ENCODE measurements at regions not wholly inside any gene's neighbourhood (a gene's known extent, or its start where the extent isn't known, plus 50 kb on each side); places are given as distances from the start of the nearest gene placed in this dataset.

- Histone ChIP-seq H3K4me3 (ENCODE audit: low read depth, low read length) (no peak overlapping the region), H3K27me3 (ENCODE audit: control insufficient read depth, insufficient read depth, low read length) (no peaks in the 10 kb centered on the region), H3K4me1 (ENCODE audit: control insufficient read depth, insufficient read depth, low read length) (no peaks in the 10 kb centered on the region), H3K36me3 (ENCODE audit: control insufficient read depth, insufficient read depth, low read length) (no peaks in the 10 kb centered on the region), H3K27ac (ENCODE audit: low read depth, low read length) (no peak overlapping the region), H3K9me3 (ENCODE audit: control insufficient read depth, insufficient read depth, low read length) (no peaks in the 10 kb centered on the region)
- no peak for DNase-seq (ENCODE audit: low read depth in 4 of 6, low spot score in 6 of 6)
- 100% methylated on average over 1 of the region's 4 CpGs for WGBS (ENCODE audit: insufficient coverage)
Measured at GRCh38 chr2:65922030-65922429, 489.6 kb upstream of the SPRED2 start.

- no peak for DNase-seq (ENCODE audit: low read depth in 4 of 6, low spot score in 6 of 6)
- Histone ChIP-seq H3K36me3 (ENCODE audit: control insufficient read depth, insufficient read depth, low read length) (no peaks in the 10 kb centered on the region), H3K27me3 (ENCODE audit: control insufficient read depth, insufficient read depth, low read length) (no peaks in the 10 kb centered on the region), H3K9me3 (ENCODE audit: control insufficient read depth, insufficient read depth, low read length) (no peaks in the 10 kb centered on the region), H3K4me1 (ENCODE audit: control insufficient read depth, insufficient read depth, low read length) (no peaks in the 10 kb centered on the region), H3K4me3 (ENCODE audit: low read depth, low read length) (no peak overlapping the region), H3K27ac (ENCODE audit: low read depth, low read length) (no peak overlapping the region)
Measured at GRCh38 chr2:65921116-65921515, 488.7 kb upstream of the SPRED2 start.

GRCh38 chr2:65920659-65921058 is 488.3 kb upstream of the SPRED2 start:
- H3K4me1 ChIP-seq (ENCODE audit: control insufficient read depth, insufficient read depth, low read length): no peaks in the 10 kb centered on the region
- 96% methylated on average over 6 of the region's 6 CpGs for WGBS (ENCODE audit: insufficient coverage)
- H3K4me3 ChIP-seq (ENCODE audit: low read depth, low read length): no peak overlapping the region
- H3K27ac ChIP-seq (ENCODE audit: low read depth, low read length): no peak overlapping the region
- DNase-seq (ENCODE audit: low read depth in 4 of 6, low spot score in 6 of 6): no peak
- no peaks in the 10 kb centered on the region for H3K36me3 ChIP-seq (ENCODE audit: control insufficient read depth, insufficient read depth, low read length)
- H3K9me3 ChIP-seq (ENCODE audit: control insufficient read depth, insufficient read depth, low read length): no peaks in the 10 kb centered on the region
- no peaks in the 10 kb centered on the region for H3K27me3 ChIP-seq (ENCODE audit: control insufficient read depth, insufficient read depth, low read length)

GRCh38 chr2:65919550-65920188 is 487.3 kb upstream of the SPRED2 start:
- H3K4me3 ChIP-seq (ENCODE audit: low read depth, low read length): no peak overlapping the region
- DNase-seq (ENCODE audit: low read depth in 4 of 6, low spot score in 6 of 6): no peak
- H3K27ac ChIP-seq (ENCODE audit: low read depth, low read length): no peak overlapping the region
- WGBS (ENCODE audit: insufficient coverage): 74% methylated on average over 2 of the region's 7 CpGs
- no peaks in the 10 kb centered on the region for H3K9me3 ChIP-seq (ENCODE audit: control insufficient read depth, insufficient read depth, low read length)
- H3K27me3 ChIP-seq (ENCODE audit: control insufficient read depth, insufficient read depth, low read length): no peaks in the 10 kb centered on the region
- no peaks in the 10 kb centered on the region for H3K4me1 ChIP-seq (ENCODE audit: control insufficient read depth, insufficient read depth, low read length)
- H3K36me3 ChIP-seq (ENCODE audit: control insufficient read depth, insufficient read depth, low read length): no peaks in the 10 kb centered on the region

GRCh38 chr2:65918760-65919187 is 486.4 kb upstream of the SPRED2 start:
- H3K27ac ChIP-seq (ENCODE audit: low read depth, low read length): no peak overlapping the region
- no peak overlapping the region for H3K4me3 ChIP-seq (ENCODE audit: low read depth, low read length)
- no peaks in the 10 kb centered on the region for H3K9me3 ChIP-seq (ENCODE audit: control insufficient read depth, insufficient read depth, low read length)
- whole genome bisulfite sequencing (ENCODE audit: insufficient coverage): no CpG with 5 or more reads among the region's 3 CpGs
- H3K27me3 ChIP-seq (ENCODE audit: control insufficient read depth, insufficient read depth, low read length): no peaks in the 10 kb centered on the region
- no peaks in the 10 kb centered on the region for H3K36me3 ChIP-seq (ENCODE audit: control insufficient read depth, insufficient read depth, low read length)
- peaks cover 6% of the 10 kb centered on the region for H3K4me1 ChIP-seq (ENCODE audit: control insufficient read depth, insufficient read depth, low read length)
- no peak for DNase-seq (ENCODE audit: low read depth in 4 of 6, low spot score in 6 of 6)

- Histone ChIP-seq H3K4me3 (ENCODE audit: low read depth, low read length) (no peak overlapping the region), H3K36me3 (ENCODE audit: control insufficient read depth, insufficient read depth, low read length) (no peaks in the 10 kb centered on the region), H3K9me3 (ENCODE audit: control insufficient read depth, insufficient read depth, low read length) (no peaks in the 10 kb centered on the region), H3K27me3 (ENCODE audit: control insufficient read depth, insufficient read depth, low read length) (no peaks in the 10 kb centered on the region), H3K4me1 (ENCODE audit: control insufficient read depth, insufficient read depth, low read length) (peaks cover 6% of the 10 kb centered on the region), H3K27ac (ENCODE audit: low read depth, low read length) (no peak overlapping the region)
- WGBS (ENCODE audit: insufficient coverage): 73% methylated on average over 2 of the region's 2 CpGs
- no peak for DNase-seq (ENCODE audit: low read depth in 4 of 6, low spot score in 6 of 6)
Measured at GRCh38 chr2:65917986-65918385, 485.6 kb upstream of the SPRED2 start.

- peaks cover 6% of the 10 kb centered on the region for H3K4me1 ChIP-seq (ENCODE audit: control insufficient read depth, insufficient read depth, low read length)
- no peaks in the 10 kb centered on the region for H3K27me3 ChIP-seq (ENCODE audit: control insufficient read depth, insufficient read depth, low read length)
- no peaks in the 10 kb centered on the region for H3K9me3 ChIP-seq (ENCODE audit: control insufficient read depth, insufficient read depth, low read length)
- no peaks in the 10 kb centered on the region for H3K36me3 ChIP-seq (ENCODE audit: control insufficient read depth, insufficient read depth, low read length)
- DNase-seq (ENCODE audit: low read depth in 4 of 6, low spot score in 6 of 6): no peak
- no peak overlapping the region for H3K27ac ChIP-seq (ENCODE audit: low read depth, low read length)
- H3K4me3 ChIP-seq (ENCODE audit: low read depth, low read length): no peak overlapping the region
- 88% methylated on average over 1 of the region's 2 CpGs for WGBS (ENCODE audit: insufficient coverage)
Measured at GRCh38 chr2:65916785-65917295, 484.4 kb upstream of the SPRED2 start.

DNA sequence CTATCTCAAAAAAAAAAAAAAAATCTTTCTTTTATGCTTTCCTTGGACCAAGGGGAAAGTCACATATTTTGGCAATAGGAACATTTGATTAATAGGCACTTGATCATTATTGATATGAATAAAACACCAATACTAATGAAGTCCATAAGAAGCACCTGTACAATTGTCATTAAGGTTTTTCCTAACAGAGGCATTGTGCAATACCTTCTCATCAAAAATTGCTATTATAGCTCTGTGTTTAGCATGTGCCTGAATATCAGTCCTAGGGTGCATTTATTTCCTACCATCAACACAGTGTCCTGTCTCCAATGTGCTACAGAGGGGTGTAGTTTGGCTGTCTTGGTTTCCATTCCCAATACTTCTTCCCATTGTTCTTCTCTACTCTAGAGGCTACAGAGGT is 483.8 kb upstream of the SPRED2 start:
- no peaks in the 10 kb centered on the region for H3K27me3 ChIP-seq (ENCODE audit: control insufficient read depth, insufficient read depth, low read length)
- no peak for DNase-seq (ENCODE audit: low read depth in 4 of 6, low spot score in 6 of 6)
- no peaks in the 10 kb centered on the region for H3K9me3 ChIP-seq (ENCODE audit: control insufficient read depth, insufficient read depth, low read length)
- no peak overlapping the region for H3K4me3 ChIP-seq (ENCODE audit: low read depth, low read length)
- no peaks in the 10 kb centered on the region for H3K36me3 ChIP-seq (ENCODE audit: control insufficient read depth, insufficient read depth, low read length)
- H3K4me1 ChIP-seq (ENCODE audit: control insufficient read depth, insufficient read depth, low read length): peaks cover 6% of the 10 kb centered on the region
- H3K27ac ChIP-seq (ENCODE audit: low read depth, low read length): no peak overlapping the region

GRCh38 chr2:65915273-65915672 is 482.9 kb upstream of the SPRED2 start:
- Histone ChIP-seq H3K9me3 (ENCODE audit: control insufficient read depth, insufficient read depth, low read length) (no peaks in the 10 kb centered on the region), H3K27me3 (ENCODE audit: control insufficient read depth, insufficient read depth, low read length) (no peaks in the 10 kb centered on the region), H3K4me1 (ENCODE audit: control insufficient read depth, insufficient read depth, low read length) (peaks cover 6% of the 10 kb centered on the region), H3K36me3 (ENCODE audit: control insufficient read depth, insufficient read depth, low read length) (no peaks in the 10 kb centered on the region), H3K27ac (ENCODE audit: low read depth, low read length) (no peak overlapping the region), H3K4me3 (ENCODE audit: low read depth, low read length) (no peak overlapping the region)
- WGBS (ENCODE audit: insufficient coverage): 29% methylated on average over 1 of the region's 3 CpGs
- no peak for DNase-seq (ENCODE audit: low read depth in 4 of 6, low spot score in 6 of 6)

GRCh38 chr2:65914244-65914786 is 481.9 kb upstream of the SPRED2 start:
- no peaks in the 10 kb centered on the region for H3K9me3 ChIP-seq (ENCODE audit: control insufficient read depth, insufficient read depth, low read length)
- DNase-seq (ENCODE audit: low read depth in 4 of 6, low spot score in 6 of 6): no peak
- 63% methylated on average over 1 of the region's 7 CpGs for WGBS (ENCODE audit: insufficient coverage)
- H3K27ac ChIP-seq (ENCODE audit: low read depth, low read length): no peak overlapping the region
- H3K27me3 ChIP-seq (ENCODE audit: control insufficient read depth, insufficient read depth, low read length): no peaks in the 10 kb centered on the region
- H3K36me3 ChIP-seq (ENCODE audit: control insufficient read depth, insufficient read depth, low read length): no peaks in the 10 kb centered on the region
- no peak overlapping the region for H3K4me3 ChIP-seq (ENCODE audit: low read depth, low read length)
- H3K4me1 ChIP-seq (ENCODE audit: control insufficient read depth, insufficient read depth, low read length): peaks cover 6% of the 10 kb centered on the region
